GM19238 (cell line): ENCODE measurements at regions not wholly inside any gene's neighbourhood (a gene's known extent, or its start where the extent isn't known, plus 50 kb on each side); places are given as distances from the start of the nearest gene placed in this dataset.
"Not testable (repeated sequence)": the region's sequence is repeated elsewhere in the genome, so short reads cannot be mapped to it uniquely, and the experiment has no call there.

Experiments used
- DNase-seq: peaks from one replicate; pipeline ENCODE4 v3.0.0; 2011; ENCODE audit warnings: low spot score; ENCODE audit not compliant: insufficient read length

GRCh38 chr3:81186412-81186811 lies 575.0 kb downstream of the GBE1 start:
- no peak for DNase-seq

GRCh38 chr3:81182086-81182875 lies 579.2 kb downstream of the GBE1 start:
- DNase-seq: not testable (repeated sequence)

GRCh38 chr3:81173514-81173913 lies 587.9 kb downstream of the GBE1 start:
- DNase-seq: no peak

GRCh38 chr3:81170298-81170697 lies 591.1 kb downstream of the GBE1 start:
- no peak for DNase-seq

- DNase-seq: no peak
Measured at GRCh38 chr3:81164806-81165205, 596.6 kb downstream of the GBE1 start.

GRCh38 chr3:81161851-81162250 lies 599.6 kb downstream of the GBE1 start:
- DNase-seq: no peak

GRCh38 chr3:81161100-81161499 lies 600.3 kb downstream of the GBE1 start:
- DNase-seq: no peak

- no peak for DNase-seq
Measured at GRCh38 chr3:81154611-81155143, 606.8 kb downstream of the GBE1 start.

GRCh38 chr3:81152156-81152555 lies 609.3 kb downstream of the GBE1 start:
- DNase-seq: no peak

GRCh38 chr3:81132995-81133394 lies 628.5 kb downstream of the GBE1 start:
- DNase-seq: no peak

GRCh38 chr3:81105789-81106488 lies 655.5 kb downstream of the GBE1 start:
- no peak for DNase-seq

GRCh38 chr3:81105206-81105605 lies 656.2 kb downstream of the GBE1 start:
- DNase-seq: no peak

GRCh38 chr3:81097889-81098288 lies 663.6 kb downstream of the GBE1 start:
- no peak for DNase-seq

- DNase-seq: no peak
Measured at GRCh38 chr3:81095956-81096355, 665.5 kb downstream of the GBE1 start.

- no peak for DNase-seq
Measured at GRCh38 chr3:81094986-81095385, 666.5 kb downstream of the GBE1 start.

- no peak for DNase-seq
Measured at GRCh38 chr3:81087607-81088006, 673.8 kb downstream of the GBE1 start.

GRCh38 chr3:81086348-81086747 lies 675.1 kb downstream of the GBE1 start:
- DNase-seq: no peak

GRCh38 chr3:81080608-81081007 lies 680.8 kb downstream of the GBE1 start:
- no peak for DNase-seq

- DNase-seq: no peak
Measured at GRCh38 chr3:81072591-81072990, 688.9 kb downstream of the GBE1 start.

- no peak for DNase-seq
Measured at GRCh38 chr3:81068546-81068945, 692.9 kb downstream of the GBE1 start.

GRCh38 chr3:81063896-81064295 lies 697.5 kb downstream of the GBE1 start:
- DNase-seq: no peak

- DNase-seq: not testable (repeated sequence)
Measured at GRCh38 chr3:81051133-81051532, 710.3 kb downstream of the GBE1 start.
